SH-SY5Y (cell line): ENCODE measurements at regions not wholly inside any gene's neighbourhood (a gene's known extent, or its start where the extent isn't known, plus 50 kb on each side); places are given as distances from the start of the nearest gene placed in this dataset.
A peak's percentile ranks its signal among the peaks of the same experiment; 100 is the strongest.

Experiments
- GATA2 ChIP-seq: IDR thresholded peaks from 2 replicates; pipeline ENCODE4 v1.6.1; 2011; ENCODE audit warnings: mild to moderate bottlenecking, low read depth, low read length
- GATA3 ChIP-seq: IDR thresholded peaks from 2 replicates; pipeline ENCODE4 v1.6.1; 2011; ENCODE audit warnings: low read depth, mild to moderate bottlenecking, low read length, moderate library complexity

DNA sequence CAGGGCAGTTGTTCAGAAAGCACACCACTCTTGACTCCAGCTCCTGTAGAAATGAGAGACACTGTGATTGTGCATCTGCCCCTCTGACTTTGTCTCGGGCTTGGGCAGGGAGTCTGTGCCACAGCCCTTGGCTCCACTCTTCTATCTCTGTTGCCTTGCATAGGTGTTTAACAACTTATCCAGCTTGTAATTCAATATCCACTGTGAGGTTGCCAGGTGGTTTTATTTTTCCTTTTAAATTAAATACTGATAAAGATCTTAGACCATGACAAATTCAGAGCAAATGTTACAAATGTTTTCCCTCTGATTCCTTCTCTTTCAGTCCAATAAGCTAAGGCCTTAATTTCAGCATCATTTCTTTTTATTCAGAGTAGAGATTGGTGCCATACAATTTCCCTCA, 421.7 kb downstream of the STK39 start:
- no peak for TF ChIP-seq GATA3
- peak; percentile 36; the same call in 1 of the 2 replicates for TF ChIP-seq GATA2

DNA sequence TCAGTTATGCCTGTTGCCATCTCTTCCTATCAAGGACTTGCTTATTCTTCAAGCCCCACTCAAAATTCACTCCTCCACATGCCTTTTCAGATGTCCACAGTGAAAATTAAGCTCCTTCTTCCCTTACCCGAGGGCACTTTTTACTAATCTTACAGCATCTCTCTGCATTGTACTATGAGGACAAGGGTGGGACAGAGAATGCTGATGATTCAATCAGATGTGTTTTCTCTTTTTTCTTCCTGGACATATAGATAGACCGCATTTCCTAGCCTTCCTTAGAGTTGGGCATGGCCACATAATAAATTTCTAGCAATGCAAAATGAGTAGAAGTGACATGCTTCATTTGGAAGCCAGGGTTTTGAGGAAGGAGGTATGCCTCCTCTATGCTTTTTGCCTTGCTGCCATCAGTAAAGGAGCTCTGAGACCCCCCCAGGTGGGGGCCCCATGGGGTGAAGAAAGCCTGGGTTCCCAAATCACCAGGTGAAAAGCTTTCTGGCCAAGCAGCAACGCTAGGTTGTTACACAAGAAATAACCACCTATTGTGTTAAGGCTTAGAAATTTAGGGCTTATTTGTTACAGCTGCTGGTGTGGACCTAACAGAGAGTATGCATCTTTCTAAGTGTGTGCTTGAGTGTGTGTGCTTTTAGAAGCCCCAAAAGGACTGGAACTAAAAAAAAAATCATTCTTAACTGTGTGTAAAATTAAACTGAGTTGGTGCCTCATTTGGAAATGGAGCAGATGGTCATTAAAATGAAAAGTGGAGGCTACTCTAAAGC, 424.5 kb downstream of the STK39 start:
- TF ChIP-seq GATA2 (no peak), GATA3 (no peak)

- TF ChIP-seq GATA2: no peak
These were observed 426.9 kb downstream of the STK39 start for GRCh38 chr2:167820488-167820887.

GRCh38 chr2:167818521-167818920, 428.9 kb downstream of the STK39 start:
- no peak for TF ChIP-seq GATA3
- TF ChIP-seq GATA2: no peak

DNA sequence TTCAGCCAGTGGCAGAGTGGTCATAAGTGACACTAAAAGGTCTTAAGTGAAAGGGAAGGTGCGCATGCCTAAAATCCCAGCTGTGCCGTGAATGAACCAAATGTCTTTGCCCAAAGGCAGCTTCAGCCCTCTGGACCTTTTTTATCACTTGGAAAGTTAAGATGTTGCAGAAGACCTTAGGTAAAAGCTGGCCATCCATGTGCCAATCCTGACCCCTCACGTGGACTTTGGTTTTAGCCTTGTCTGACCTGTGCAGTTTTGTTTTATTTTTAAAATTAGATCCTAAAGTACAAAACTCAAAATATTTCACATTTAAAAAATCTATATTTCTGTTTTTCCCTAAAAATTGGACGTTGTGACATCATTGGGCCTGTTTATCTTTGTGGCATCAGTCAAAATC, 429.5 kb downstream of the STK39 start:
- TF ChIP-seq GATA2 (no peak), GATA3 (no peak)

GRCh38 chr2:167817422-167817821, 430.0 kb downstream of the STK39 start:
- TF ChIP-seq GATA2: no peak
- no peak for TF ChIP-seq GATA3

DNA sequence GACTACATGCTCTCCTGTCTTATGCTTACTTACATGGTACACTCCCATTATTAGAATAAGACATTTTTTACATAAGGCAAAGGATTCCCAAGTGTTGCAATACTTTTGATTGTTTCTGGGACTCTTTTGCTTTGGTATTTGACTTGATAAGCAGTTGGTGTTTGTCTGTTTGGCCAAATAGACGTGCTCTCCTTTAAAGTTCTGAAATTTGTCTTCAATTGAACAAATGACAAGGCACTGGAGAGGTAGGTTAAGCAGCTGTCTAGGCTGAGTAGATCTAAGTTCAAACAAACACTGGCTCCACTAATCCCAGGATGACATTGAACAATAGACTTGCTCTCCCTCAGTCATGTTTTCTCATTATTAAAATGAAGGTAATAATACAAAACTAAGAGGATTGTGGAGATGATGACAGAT, 430.5 kb downstream of the STK39 start:
- no peak for TF ChIP-seq GATA2
- no peak for TF ChIP-seq GATA3

GRCh38 chr2:167814881-167815718, 432.3 kb downstream of the STK39 start:
- TF ChIP-seq GATA2: no peak

- TF ChIP-seq GATA3 (no peak), GATA2 (no peak)
These were observed 443.9 kb downstream of the STK39 start for GRCh38 chr2:167803449-167803988.

GRCh38 chr2:167794554-167795255, 452.7 kb downstream of the STK39 start:
- TF ChIP-seq GATA2 (no peak), GATA3 (no peak)

DNA sequence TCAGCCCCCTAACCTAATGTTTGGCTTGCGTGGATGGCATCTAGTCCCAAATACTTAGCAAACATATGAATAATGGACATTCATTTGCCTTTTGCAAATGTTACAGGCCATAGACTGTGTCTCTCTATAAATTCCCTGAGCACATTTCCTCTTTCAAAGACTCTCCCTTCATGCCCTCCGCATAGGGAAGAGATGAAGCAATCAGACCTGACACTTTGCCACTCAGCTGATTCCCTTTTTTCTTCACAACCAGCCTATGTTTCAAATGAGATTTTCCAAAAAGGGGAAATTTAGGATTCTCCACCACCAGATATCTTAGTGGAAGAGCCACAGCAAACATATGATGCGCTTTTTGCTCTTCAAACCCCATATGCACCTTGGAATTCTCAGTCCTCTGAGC, 453.7 kb downstream of the STK39 start:
- TF ChIP-seq GATA2: no peak
- no peak for TF ChIP-seq GATA3

DNA sequence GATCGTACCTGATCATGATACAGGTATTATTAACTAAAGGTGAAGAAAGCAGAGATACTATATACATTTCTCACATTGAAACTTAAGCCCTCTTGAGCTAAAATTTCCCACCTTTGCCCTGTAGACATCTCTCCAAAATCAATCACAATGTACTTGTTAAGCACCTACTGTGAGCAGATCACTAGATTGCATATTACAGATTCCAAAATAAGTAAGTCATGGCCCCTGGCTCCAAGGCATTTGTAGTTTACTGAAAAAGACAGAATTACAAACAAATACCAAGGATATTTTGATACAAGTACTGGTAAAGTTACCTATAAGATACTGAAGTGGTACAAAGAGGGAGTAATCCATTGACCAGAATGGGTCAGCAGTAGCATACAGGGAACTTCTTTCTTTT, 455.3 kb downstream of the STK39 start:
- no peak for TF ChIP-seq GATA3

GRCh38 chr2:167790781-167791450, 456.5 kb downstream of the STK39 start:
- TF ChIP-seq GATA3 (no peak), GATA2 (no peak)

GRCh38 chr2:167790189-167790588, 457.2 kb downstream of the STK39 start:
- TF ChIP-seq GATA2: no peak
- no peak for TF ChIP-seq GATA3
